Ascending aorta (tissue), 2 donors: ENCODE measurements at regions not wholly inside any gene's neighbourhood (a gene's known extent, or its start where the extent isn't known, plus 50 kb on each side); places are given as distances from the start of the nearest gene placed in this dataset.

ENCODE experiments used
- DNase-seq, 2 donors: peaks; one replicate each; pipeline ENCODE4 v3.0.0-alpha.2; 2019; ENCODE audit warnings: low spot score in 2 of 2
- H3K27ac ChIP-seq, 2 donors: fragments of 200-600 bp; sonication (generic); one replicate each; pipeline ENCODE4 v1.5.1; 2016 to 2017; ENCODE audit warnings: mild to moderate bottlenecking in 1 of 2
- H3K27me3 ChIP-seq: fragments of 200-600 bp; sonication (generic); one replicate; pipeline ENCODE4 v1.5.1; 2017
- H3K36me3 ChIP-seq, 2 donors: fragments of 200-600 bp; sonication (generic); one replicate each; pipeline ENCODE4 v1.5.1; 2016
- H3K4me1 ChIP-seq, 2 donors: fragments of 200-600 bp; sonication (generic); one replicate each; pipeline ENCODE4 v1.5.1; 2016 to 2017; ENCODE audit warnings: mild to moderate bottlenecking in 1 of 2
- H3K4me3 ChIP-seq, 2 donors: fragments of 200-600 bp; sonication (generic); one replicate each; pipeline ENCODE4 v1.5.1; 2016 to 2017; ENCODE audit warnings: mild to moderate bottlenecking in 1 of 2
- H3K9me3 ChIP-seq, 2 donors: fragments of 200-600 bp; sonication (generic); one replicate each; pipeline ENCODE4 v1.5.1; 2016
- CTCF ChIP-seq, 3 experiments: fragments of 200-600 bp in 2 of 3; fragments of 450-650 bp in 1 of 3; sonication (generic) in 2 of 3; IDR thresholded peaks; one replicate each; pipeline ENCODE4 v1.5.1; 2016 to 2019; ENCODE audit warnings: antibody characterized with exemption in 3 of 3, mild to moderate bottlenecking in 1 of 3, moderate library complexity in 1 of 3
- intact Hi-C: fragments of 100-400 bp; cut with DNase I; formaldehyde crosslinking; loops from one replicate; pipeline ENCODE4 v1.15.1; 2023

GRCh38 chr2:150885236-150885635 is 376.4 kb downstream of the RBM43 start:
- H3K27me3 ChIP-seq = no peaks in the 10 kb centered on the region
- no peaks in the 10 kb centered on the region for H3K36me3 ChIP-seq
- no peaks in the 10 kb centered on the region for H3K9me3 ChIP-seq
- H3K27ac ChIP-seq = no peak overlapping the region
- intact Hi-C loops = no loop called here
- H3K4me1 ChIP-seq = no peaks in the 10 kb centered on the region
- no peak for DNase-seq
- TF ChIP-seq CTCF (IDR thresholded peaks at IDR 0.05) = no peak
- H3K4me3 ChIP-seq = no peak overlapping the region

GRCh38 chr2:150883613-150883895 is 378.1 kb downstream of the RBM43 start:
- Histone ChIP-seq H3K9me3 (no peaks in the 10 kb centered on the region), H3K4me1 (no peaks in the 10 kb centered on the region), H3K27ac (no peak overlapping the region), H3K27me3 (no peaks in the 10 kb centered on the region), H3K36me3 (no peaks in the 10 kb centered on the region), H3K4me3 (no peak overlapping the region)
- intact Hi-C loops = no loop called here
- DNase-seq = no peak
- TF ChIP-seq CTCF (IDR thresholded peaks at IDR 0.05) = no peak

- no peak for DNase-seq
- no peaks in the 10 kb centered on the region for H3K36me3 ChIP-seq
- no peak overlapping the region for H3K4me3 ChIP-seq
- H3K9me3 ChIP-seq = no peaks in the 10 kb centered on the region
- no peaks in the 10 kb centered on the region for H3K4me1 ChIP-seq
- intact Hi-C loops = no loop called here
- no peak for TF ChIP-seq CTCF (IDR thresholded peaks at IDR 0.05)
- H3K27me3 ChIP-seq = no peaks in the 10 kb centered on the region
- no peak overlapping the region for H3K27ac ChIP-seq
Measured at GRCh38 chr2:150882751-150883612, 378.7 kb downstream of the RBM43 start.

DNA sequence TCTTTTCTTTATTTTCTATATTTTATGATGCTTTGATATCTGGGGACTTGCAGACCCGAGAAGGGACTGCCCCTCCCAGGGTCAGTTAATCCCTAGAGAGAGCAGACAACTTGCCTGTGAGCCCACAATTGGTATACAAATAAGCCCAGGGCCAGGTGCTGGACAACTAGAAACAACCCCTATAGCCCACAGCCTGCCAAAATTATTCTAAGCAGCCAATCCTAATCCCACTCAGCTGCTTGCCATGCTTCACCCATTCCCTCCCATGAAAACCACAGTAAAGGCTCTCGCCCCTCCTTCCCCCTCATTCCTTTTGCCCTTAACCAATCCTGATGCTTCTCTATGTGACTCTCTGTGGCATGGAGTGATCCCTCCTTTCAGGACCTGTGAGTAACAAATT is 380.7 kb downstream of the RBM43 start:
- H3K4me3 ChIP-seq = no peak overlapping the region
- no peaks in the 10 kb centered on the region for H3K36me3 ChIP-seq
- intact Hi-C loops = no loop called here
- TF ChIP-seq CTCF (IDR thresholded peaks at IDR 0.05) = no peak
- DNase-seq = no peak
- H3K9me3 ChIP-seq = no peaks in the 10 kb centered on the region
- H3K27me3 ChIP-seq = no peaks in the 10 kb centered on the region
- H3K4me1 ChIP-seq = no peaks in the 10 kb centered on the region
- H3K27ac ChIP-seq = no peak overlapping the region

GRCh38 chr2:150878356-150878755 is 383.3 kb downstream of the RBM43 start:
- H3K27ac ChIP-seq = no peak overlapping the region
- no peak overlapping the region for H3K4me3 ChIP-seq
- no peaks in the 10 kb centered on the region for H3K9me3 ChIP-seq
- no peak for TF ChIP-seq CTCF (IDR thresholded peaks at IDR 0.05)
- no peaks in the 10 kb centered on the region for H3K27me3 ChIP-seq
- H3K36me3 ChIP-seq = no peaks in the 10 kb centered on the region
- intact Hi-C loops = no loop called here
- no peak for DNase-seq
- H3K4me1 ChIP-seq = no peaks in the 10 kb centered on the region
